Trophoblast cell (in vitro differentiated cells and primary cell): ENCODE measurements at regions not wholly inside any gene's neighbourhood (a gene's known extent, or its start where the extent isn't known, plus 50 kb on each side); places are given as distances from the start of the nearest gene placed in this dataset.

Experiments used
- DNase-seq, 2 donors: peaks; one replicate each; pipeline ENCODE4 v3.0.0-alpha.2; 2016
- H2AFZ ChIP-seq: 2 replicates; pipeline ENCODE4 v1.6.1; 2013; ENCODE audit warnings: low read length, moderate library complexity, mild to moderate bottlenecking; ENCODE audit not compliant: insufficient read depth, poor library complexity
- H2AK5ac ChIP-seq: 2 replicates; pipeline ENCODE4 v1.6.1; 2013; ENCODE audit warnings: mild to moderate bottlenecking, low read length
- H2BK120ac ChIP-seq: 2 replicates; pipeline ENCODE4 v1.6.1; 2013; ENCODE audit warnings: low read length, mild to moderate bottlenecking, moderate library complexity; ENCODE audit not compliant: insufficient read depth, poor library complexity
- H2BK12ac ChIP-seq: 2 replicates; pipeline ENCODE4 v1.6.1; 2013; ENCODE audit warnings: mild to moderate bottlenecking, low read length, moderate library complexity
- H2BK5ac ChIP-seq: 2 replicates; pipeline ENCODE4 v1.6.1; 2013; ENCODE audit warnings: low read length, low read depth, moderate library complexity, mild to moderate bottlenecking; ENCODE audit not compliant: poor library complexity
- H3K14ac ChIP-seq: 2 replicates; pipeline ENCODE4 v1.6.1; 2013; ENCODE audit warnings: mild to moderate bottlenecking, low read length
- H3K18ac ChIP-seq: 2 replicates; pipeline ENCODE4 v1.6.1; 2013; ENCODE audit warnings: mild to moderate bottlenecking, low read length
- H3K23ac ChIP-seq: 2 replicates; pipeline ENCODE4 v1.6.1; 2013; ENCODE audit warnings: low read length
- H3K27ac ChIP-seq: 2 replicates; pipeline ENCODE4 v1.5.1; 2013; ENCODE audit warnings: low read depth, mild to moderate bottlenecking, inconsistent platforms, low read length, moderate library complexity
- H3K27me3 ChIP-seq: 2 replicates; pipeline ENCODE4 v1.6.1; 2013; ENCODE audit warnings: inconsistent platforms, mild to moderate bottlenecking, low read length, moderate library complexity; ENCODE audit not compliant: insufficient read depth
- H3K36me3 ChIP-seq, 2 experiments: 1 replicate in 1 of 2; 2 replicates in 1 of 2; pipeline ENCODE4 v1.6.1; 2013; ENCODE audit warnings: low read length in 2 of 2, mild to moderate bottlenecking in 2 of 2, moderate library complexity in 1 of 2; ENCODE audit not compliant: insufficient read depth in 2 of 2, control insufficient read depth in 1 of 2
- H3K4ac ChIP-seq: 2 replicates; pipeline ENCODE4 v1.6.1; 2013; ENCODE audit warnings: low read depth, mild to moderate bottlenecking, low read length, moderate library complexity
- H3K4me1 ChIP-seq, 2 experiments: 1 replicate in 1 of 2; 2 replicates in 1 of 2; pipeline ENCODE4 v1.6.1; 2013; ENCODE audit warnings: low read length in 2 of 2, mild to moderate bottlenecking in 2 of 2, moderate library complexity in 1 of 2; ENCODE audit not compliant: insufficient read depth in 2 of 2, control insufficient read depth in 1 of 2
- H3K4me2 ChIP-seq: 2 replicates; pipeline ENCODE4 v1.6.1; 2013; ENCODE audit warnings: inconsistent platforms, mild to moderate bottlenecking, low read length, moderate library complexity
- H3K4me3 ChIP-seq: 2 replicates; pipeline ENCODE4 v1.5.1; 2013; ENCODE audit warnings: mild to moderate bottlenecking, low read depth, low read length, inconsistent platforms
- H3K79me1 ChIP-seq: one replicate; pipeline ENCODE4 v1.6.1; 2013; ENCODE audit warnings: low read length
- H3K79me2 ChIP-seq: 2 replicates; pipeline ENCODE4 v1.6.1; 2013; ENCODE audit warnings: low read length, mild to moderate bottlenecking; ENCODE audit not compliant: control insufficient read depth, insufficient read depth, poor library complexity
- H3K9ac ChIP-seq: 2 replicates; pipeline ENCODE4 v1.6.1; 2013; ENCODE audit warnings: mild to moderate bottlenecking, low read length
- H3K9me3 ChIP-seq: 2 replicates; pipeline ENCODE4 v1.6.1; 2013; ENCODE audit warnings: low read depth, mild to moderate bottlenecking, control low read depth, inconsistent platforms, low read length; ENCODE audit not compliant: insufficient read depth
- H4K12ac ChIP-seq: 2 replicates; pipeline ENCODE4 v1.6.1; 2013; ENCODE audit warnings: low read depth, mild to moderate bottlenecking, low read length, moderate library complexity
- H4K8ac ChIP-seq: 2 replicates; pipeline ENCODE4 v1.6.1; 2013; ENCODE audit warnings: low read depth, mild to moderate bottlenecking, low read length, moderate library complexity
- H4K91ac ChIP-seq: one replicate; pipeline ENCODE4 v1.6.1; 2013; ENCODE audit warnings: low read depth, mild to moderate bottlenecking, low read length, moderate library complexity
- WGBS: extraction: QIAGEN DNeasy Blood & Tissue Kit; methylation state at CpG from one replicate; pipeline ENCODE4 v1.1.7; 2013; ENCODE audit warnings: missing lambda C conversion rate; ENCODE audit not compliant: insufficient read length, insufficient coverage; ENCODE audit errors: extremely low coverage; 5-methylcytosine and 5-hydroxymethylcytosine counted together

DNA sequence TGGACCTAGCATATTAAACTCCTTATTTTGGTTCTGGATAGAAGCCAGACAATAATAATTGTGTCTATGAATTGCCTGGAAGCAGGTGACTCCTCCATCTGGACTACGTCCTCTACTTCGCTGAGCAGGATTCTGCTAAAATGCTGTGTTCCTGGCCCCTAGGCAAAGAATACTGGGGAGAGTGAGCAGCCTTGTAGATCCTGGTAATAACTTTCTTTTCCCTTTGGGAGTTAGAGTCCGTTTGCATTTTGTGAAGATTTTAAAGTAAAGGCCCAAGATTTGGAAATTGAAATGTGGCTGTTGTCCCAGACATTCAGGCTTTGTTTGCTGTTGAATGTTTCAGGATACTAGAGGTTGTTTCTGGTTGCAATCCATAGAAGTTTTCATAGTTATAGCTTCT is 511.9 kb upstream of the KLF12 start:
- no peak overlapping the region for H3K4me3 ChIP-seq
- no peak overlapping the region for H2AFZ ChIP-seq
- H2BK5ac ChIP-seq, result no peak overlapping the region
- H4K8ac ChIP-seq, result no peak overlapping the region
- peaks cover 3 to 6% of the 10 kb centered on the region in 2 experiments for H3K4me1 ChIP-seq
- H3K18ac ChIP-seq, result no peak overlapping the region
- no peak for DNase-seq
- no peak overlapping the region for H4K12ac ChIP-seq
- no peak overlapping the region for H2BK12ac ChIP-seq
- H3K23ac ChIP-seq, result no peak overlapping the region
- H3K9me3 ChIP-seq, result no peaks in the 10 kb centered on the region
- H3K14ac ChIP-seq, result no peak overlapping the region
- H3K4me2 ChIP-seq, result no peak overlapping the region
- no peak overlapping the region for H3K9ac ChIP-seq
- H3K27me3 ChIP-seq, result no peaks in the 10 kb centered on the region
- no peak overlapping the region for H3K4ac ChIP-seq
- H3K79me2 ChIP-seq, result no peaks in the 10 kb centered on the region
- H3K79me1 ChIP-seq, result no peaks in the 10 kb centered on the region
- WGBS, result no CpG with 5 or more reads among the region's 3 CpGs
- no peak overlapping the region for H2BK120ac ChIP-seq
- H4K91ac ChIP-seq, result no peak overlapping the region
- no peak overlapping the region for H3K27ac ChIP-seq
- no peaks in the 10 kb centered on the region for H3K36me3 ChIP-seq
- H2AK5ac ChIP-seq, result no peak overlapping the region

- Histone ChIP-seq H3K79me1 (no peaks in the 10 kb centered on the region), H3K27ac (no peak overlapping the region), H3K79me2 (no peaks in the 10 kb centered on the region), H2AFZ (no peak overlapping the region), H3K14ac (no peak overlapping the region), H4K8ac (no peak overlapping the region), H4K12ac (no peak overlapping the region), H3K4ac (no peak overlapping the region), H3K18ac (no peak overlapping the region), H3K4me3 (no peak overlapping the region), H2BK5ac (no peak overlapping the region), H3K9ac (no peak overlapping the region), H3K36me3 (no peaks in the 10 kb centered on the region), H3K27me3 (no peaks in the 10 kb centered on the region), H4K91ac (no peak overlapping the region), H3K4me1 (peaks cover 3 to 6% of the 10 kb centered on the region in 2 experiments), H2BK120ac (no peak overlapping the region), H3K23ac (no peak overlapping the region), H3K4me2 (no peak overlapping the region), H2AK5ac (no peak overlapping the region), H3K9me3 (no peaks in the 10 kb centered on the region), H2BK12ac (no peak overlapping the region)
- no peak for DNase-seq
Observed at GRCh38 chr13:74645586-74645985, 511.4 kb upstream of the KLF12 start.

DNA sequence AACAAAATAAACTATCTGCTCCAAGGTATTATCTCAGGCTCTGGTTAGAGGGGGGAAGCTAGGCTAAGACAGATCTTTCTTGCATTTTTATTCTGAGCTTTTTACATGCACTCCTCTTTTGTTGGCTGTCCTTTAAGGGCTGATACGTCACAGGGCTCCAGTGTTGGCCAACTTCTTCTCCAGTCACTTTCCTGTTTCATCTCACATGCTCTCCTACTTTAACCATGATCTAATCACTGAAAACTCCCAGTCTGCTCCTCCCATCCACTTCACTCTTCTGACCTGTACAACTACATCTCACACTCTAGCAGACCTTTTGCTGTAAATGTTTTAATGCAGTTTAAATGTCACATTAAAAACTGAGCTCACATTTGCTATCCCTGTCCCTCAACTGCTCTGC is 510.0 kb upstream of the KLF12 start:
- Histone ChIP-seq H3K14ac (no peak overlapping the region), H3K9ac (no peak overlapping the region), H2BK120ac (no peak overlapping the region), H4K91ac (no peak overlapping the region), H3K18ac (no peak overlapping the region), H3K4ac (no peak overlapping the region), H3K79me1 (no peaks in the 10 kb centered on the region), H4K8ac (no peak overlapping the region), H2AK5ac (no peak overlapping the region), H3K23ac (no peak overlapping the region), H3K79me2 (no peaks in the 10 kb centered on the region), H3K4me2 (no peak overlapping the region), H3K27ac (no peak overlapping the region), H3K4me1 (peaks cover 3 to 6% of the 10 kb centered on the region in 2 experiments), H3K9me3 (no peaks in the 10 kb centered on the region), H3K4me3 (no peak overlapping the region), H2AFZ (no peak overlapping the region), H2BK12ac (no peak overlapping the region), H2BK5ac (no peak overlapping the region), H4K12ac (no peak overlapping the region), H3K36me3 (no peaks in the 10 kb centered on the region), H3K27me3 (no peaks in the 10 kb centered on the region)
- DNase-seq, result no peak
- WGBS, result no CpG with 5 or more reads among the region's 1 CpG

GRCh38 chr13:74641586-74641985 is 507.4 kb upstream of the KLF12 start:
- no peaks in the 10 kb centered on the region for H3K79me1 ChIP-seq
- no peak overlapping the region for H2AK5ac ChIP-seq
- H3K4me1 ChIP-seq, result peaks cover 3 to 6% of the 10 kb centered on the region in 2 experiments
- no CpG with 5 or more reads among the region's 4 CpGs for WGBS
- no peak for DNase-seq
- H3K27me3 ChIP-seq, result no peaks in the 10 kb centered on the region
- H2BK5ac ChIP-seq, result no peak overlapping the region
- no peak overlapping the region for H2BK12ac ChIP-seq
- H3K9ac ChIP-seq, result no peak overlapping the region
- H3K23ac ChIP-seq, result no peak overlapping the region
- no peak overlapping the region for H4K12ac ChIP-seq
- no peak overlapping the region for H4K91ac ChIP-seq
- H3K27ac ChIP-seq, result no peak overlapping the region
- H2AFZ ChIP-seq, result no peak overlapping the region
- H3K36me3 ChIP-seq, result no peaks in the 10 kb centered on the region
- no peak overlapping the region for H2BK120ac ChIP-seq
- H4K8ac ChIP-seq, result no peak overlapping the region
- no peaks in the 10 kb centered on the region for H3K79me2 ChIP-seq
- no peaks in the 10 kb centered on the region for H3K9me3 ChIP-seq
- H3K14ac ChIP-seq, result no peak overlapping the region
- H3K4me3 ChIP-seq, result no peak overlapping the region
- no peak overlapping the region for H3K4me2 ChIP-seq
- H3K18ac ChIP-seq, result no peak overlapping the region
- no peak overlapping the region for H3K4ac ChIP-seq
